Mucosa of descending colon (tissue), 3 donors: ENCODE measurements at regions not wholly inside any gene's neighbourhood (a gene's known extent, or its start where the extent isn't known, plus 50 kb on each side); places are given as distances from the start of the nearest gene placed in this dataset.

Experiments
- ATAC-seq: fragments of 200-7000 bp; cut with Tn5 transposase; one replicate; pipeline ENCODE4 v1.9.1; 2020; ENCODE audit warnings: mild to moderate bottlenecking, moderate library complexity
- DNase-seq, 3 donors: peaks; one replicate each; pipeline ENCODE4 v3.0.0-alpha.2; 2020
- H3K36me3 ChIP-seq: fragments of 200-600 bp; one replicate; pipeline ENCODE4 v1.8.0; 2021; ENCODE audit warnings: low read depth, mild to moderate bottlenecking
- H3K4me1 ChIP-seq: fragments of 200-600 bp; one replicate; pipeline ENCODE4 v1.8.0; 2021; ENCODE audit warnings: low read depth, mild to moderate bottlenecking
- H3K4me3 ChIP-seq: fragments of 200-600 bp; one replicate; pipeline ENCODE4 v1.8.0; 2021; ENCODE audit warnings: mild to moderate bottlenecking
- H3K9me3 ChIP-seq: fragments of 200-600 bp; one replicate; pipeline ENCODE4 v1.8.0; 2021; ENCODE audit warnings: mild to moderate bottlenecking
- CTCF ChIP-seq: fragments of 200-600 bp; IDR thresholded peaks from one replicate; pipeline ENCODE4 v1.8.0; 2022; ENCODE audit warnings: antibody characterized with exemption, mild to moderate bottlenecking
- intact Hi-C, 2 donors: fragments of 100-400 bp; cut with DNase I in 1 of 2; cut with micrococcal nuclease in 1 of 2; formaldehyde crosslinking; loops; one replicate each; pipeline versions ENCODE4 v1.11.0 to v1.11.1; 2022; cut with DNase I, micrococcal nuclease
- donor health status: DM: no; HTN: no; CAD: no; lungs with moderate emphysema.
- donor health status: DM: no; HTN: no; CAD: no.
- donor health status: DM: no; HTN: yes; CAD: no.

DNA sequence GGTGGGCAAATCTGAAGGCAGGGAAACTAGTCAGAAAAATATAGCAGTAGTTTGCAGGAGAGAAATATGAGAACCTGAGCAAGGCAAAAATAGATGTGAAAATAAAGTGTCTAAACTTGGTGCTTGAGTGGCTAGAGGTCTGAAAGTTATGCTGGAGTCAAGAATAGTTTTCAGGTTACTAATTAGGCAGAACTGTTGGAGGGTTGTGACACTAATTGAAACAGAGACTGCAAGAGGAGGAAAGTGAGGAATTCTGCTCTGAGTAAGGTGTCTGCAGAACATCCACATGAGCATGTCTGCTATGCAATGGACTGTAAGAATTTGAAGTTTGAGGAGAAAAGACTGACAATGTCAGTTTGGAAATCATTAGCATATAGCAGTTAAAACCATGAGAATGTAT lies 444.0 kb upstream of the LRRTM1 start:
- Histone ChIP-seq H3K4me1 (no peaks in the 10 kb centered on the region), H3K4me3 (no peak overlapping the region), H3K9me3 (no peaks in the 10 kb centered on the region), H3K36me3 (no peaks in the 10 kb centered on the region)
- intact Hi-C loops = no loop called here
- ATAC-seq (no peak), DNase-seq (no peak)
- TF ChIP-seq CTCF = no peak

- DNase-seq = no peak
- TF ChIP-seq CTCF = no peak
- intact Hi-C loops = no loop called here
- peaks cover 14% of the 10 kb centered on the region for H3K9me3 ChIP-seq
- no peaks in the 10 kb centered on the region for H3K4me1 ChIP-seq
- H3K36me3 ChIP-seq = no peaks in the 10 kb centered on the region
- H3K4me3 ChIP-seq = no peak overlapping the region
- no peak for ATAC-seq
Measured at GRCh38 chr2:80737047-80737446, 432.5 kb upstream of the LRRTM1 start.

GRCh38 chr2:80725001-80725400 lies 420.4 kb upstream of the LRRTM1 start:
- H3K9me3 ChIP-seq = no peaks in the 10 kb centered on the region
- DNase-seq (no peak), ATAC-seq (no peak)
- H3K4me1 ChIP-seq = no peaks in the 10 kb centered on the region
- no peak for TF ChIP-seq CTCF
- no peak overlapping the region for H3K4me3 ChIP-seq
- no peaks in the 10 kb centered on the region for H3K36me3 ChIP-seq
- intact Hi-C loops = no loop called here

DNA sequence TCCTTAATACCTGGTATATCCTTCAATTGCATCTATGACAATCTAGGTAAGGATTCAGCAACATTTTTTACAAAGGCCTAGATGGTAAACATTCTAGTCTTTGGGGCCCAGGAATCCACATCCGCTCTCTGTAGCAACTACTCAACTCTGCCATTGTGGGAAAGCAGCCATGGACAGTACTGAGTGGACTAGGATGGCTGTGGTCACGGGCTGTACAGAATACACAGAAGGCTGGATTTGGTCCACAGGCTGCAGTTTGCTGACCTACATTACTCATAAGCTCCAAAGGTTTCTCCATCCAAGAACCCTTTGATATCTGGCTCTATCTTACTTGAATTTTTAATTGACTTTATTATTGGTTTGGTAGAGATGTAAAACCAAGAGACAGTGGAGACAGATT lies 418.3 kb upstream of the LRRTM1 start:
- H3K36me3 ChIP-seq = no peaks in the 10 kb centered on the region
- TF ChIP-seq CTCF = no peak
- no peak overlapping the region for H3K4me3 ChIP-seq
- DNase-seq (no peak), ATAC-seq (no peak)
- intact Hi-C loops = no loop called here
- no peaks in the 10 kb centered on the region for H3K4me1 ChIP-seq
- no peaks in the 10 kb centered on the region for H3K9me3 ChIP-seq

GRCh38 chr2:80719607-80720006 lies 415.1 kb upstream of the LRRTM1 start:
- no peaks in the 10 kb centered on the region for H3K9me3 ChIP-seq

More at GRCh38 chr2:80719607-80720006, 415.1 kb upstream of the LRRTM1 start:
- no peak for TF ChIP-seq CTCF
- intact Hi-C loops = no loop called here
- H3K4me1 ChIP-seq = no peaks in the 10 kb centered on the region
- no peak for ATAC-seq
- no peaks in the 10 kb centered on the region for H3K36me3 ChIP-seq
- H3K4me3 ChIP-seq = no peak overlapping the region
- no peak for DNase-seq
